ENCODE measurements at regions not wholly inside any gene's neighbourhood (a gene's known extent, or its start where the extent isn't known, plus 50 kb on each side); places are given as distances from the start of the nearest gene placed in this dataset.

GRCh38 chrX:8272821-8273220, 101.8 kb upstream of the VCX2 start:
- TF ChIP-seq, protein P1, sequence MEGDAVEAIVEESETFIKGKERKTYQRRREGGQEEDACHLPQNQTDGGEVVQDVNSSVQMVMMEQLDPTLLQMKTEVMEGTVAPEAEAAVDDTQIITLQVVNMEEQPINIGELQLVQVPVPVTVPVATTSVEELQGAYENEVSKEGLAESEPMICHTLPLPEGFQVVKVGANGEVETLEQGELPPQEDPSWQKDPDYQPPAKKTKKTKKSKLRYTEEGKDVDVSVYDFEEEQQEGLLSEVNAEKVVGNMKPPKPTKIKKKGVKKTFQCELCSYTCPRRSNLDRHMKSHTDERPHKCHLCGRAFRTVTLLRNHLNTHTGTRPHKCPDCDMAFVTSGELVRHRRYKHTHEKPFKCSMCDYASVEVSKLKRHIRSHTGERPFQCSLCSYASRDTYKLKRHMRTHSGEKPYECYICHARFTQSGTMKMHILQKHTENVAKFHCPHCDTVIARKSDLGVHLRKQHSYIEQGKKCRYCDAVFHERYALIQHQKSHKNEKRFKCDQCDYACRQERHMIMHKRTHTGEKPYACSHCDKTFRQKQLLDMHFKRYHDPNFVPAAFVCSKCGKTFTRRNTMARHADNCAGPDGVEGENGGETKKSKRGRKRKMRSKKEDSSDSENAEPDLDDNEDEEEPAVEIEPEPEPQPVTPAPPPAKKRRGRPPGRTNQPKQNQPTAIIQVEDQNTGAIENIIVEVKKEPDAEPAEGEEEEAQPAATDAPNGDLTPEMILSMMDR (conservative IDR thresholded peaks at IDR 0.05; ENCODE audit: low read length): no peak
- TF ChIP-seq EZH2phosphoT487 (IDR thresholded peaks at IDR 0.05; ENCODE audit: borderline replicate concordance, low read depth, low read length): no peak

Measured in OCI-LY7 (cell line).